ENCODE measurements at regions not wholly inside any gene's neighbourhood (a gene's known extent, or its start where the extent isn't known, plus 50 kb on each side); places are given as distances from the start of the nearest gene placed in this dataset.

- intact Hi-C loops (cut with micrococcal nuclease) = no loop called here
- no peak for FAIRE-seq
- H3K4me2 ChIP-seq (ENCODE audit: insufficient read depth, low read length) = no peak overlapping the region
- H3K27ac ChIP-seq (ENCODE audit: extremely low read depth, low read depth, low read length) = no peak overlapping the region
- H3K4me3 ChIP-seq = no peak overlapping the region
- no peaks in the 10 kb centered on the region for H3K27me3 ChIP-seq (ENCODE audit: control insufficient read depth in 2 of 2, insufficient read depth in 2 of 2, low read length in 2 of 2)
- no TSS peak for BruUV-seq (replicated peaks)
- no peak overlapping the region for H3K9ac ChIP-seq (ENCODE audit: insufficient read depth in 1 of 2, low read depth in 2 of 2, low read length in 2 of 2)
- no peaks in the 10 kb centered on the region for H3K36me3 ChIP-seq (ENCODE audit: control insufficient read depth, insufficient read depth, low read length)
- no peak for DNase-seq (ENCODE audit: extremely low read depth in 1 of 4, low spot score in 3 of 4)
- no peaks in the 10 kb centered on the region for H3K9me1 ChIP-seq (ENCODE audit: control insufficient read depth, insufficient read depth, low read length)
- POLR2A ChIA-PET = no interaction called here
- 41% methylated on average over 4 of the region's 4 CpGs for WGBS (ENCODE audit: insufficient coverage, low coverage, missing lambda C conversion rate)
- peak overlapping the region; percentile 16 for H2AFZ ChIP-seq (ENCODE audit: low read depth, low read length)
- no peaks in the 10 kb centered on the region for H3K79me2 ChIP-seq (ENCODE audit: control insufficient read depth, insufficient read depth, low read length)
- in situ Hi-C loops (cut with MboI) = no loop called here
- ATAC-seq = no peak
- H3K9me3 ChIP-seq (replicated peaks; ENCODE audit: control insufficient read depth, insufficient read depth, low read depth, low read length) = peaks cover 4% of the 10 kb centered on the region; the same call in 1 of the 2 replicates
- CTCF ChIA-PET (ENCODE audit: low intra/inter-chr PET ratio) = no interaction called here
- H3K4me1 ChIP-seq (replicated peaks in 1 of 2; ENCODE audit: control insufficient read depth in 2 of 2, insufficient read depth in 2 of 2, low read length in 2 of 2) = peaks cover 0 to 4% of the 10 kb centered on the region in 2 experiments; a peak in 2 of 5 replicates
- no peaks in the 10 kb centered on the region for H4K20me1 ChIP-seq (replicated peaks; ENCODE audit: control insufficient read depth, insufficient read depth, low read length)
- TF ChIP-seq MAFF (IDR thresholded peaks at IDR 0.05; ENCODE audit: low read length) (no peak), RFX5 (IDR thresholded peaks at IDR 0.05; ENCODE audit: low read depth, low read length) (no peak), ZNF282 (CRISPR knock-in tag; IDR thresholded peaks at IDR 0.05) (no peak), NFIC (IDR thresholded peaks at IDR 0.05) (peak; percentile 84), ARHGAP35 (IDR thresholded peaks at IDR 0.05; ENCODE audit: partially characterized antibody) (no peak), FOXJ2 (tag; IDR thresholded peaks at IDR 0.05) (0 out of 2 replicates have a peak, but pooled peaks have one; percentile 23), ZNF324 (CRISPR knock-in tag; IDR thresholded peaks at IDR 0.05) (no peak), PURB (CRISPR knock-in tag; IDR thresholded peaks at IDR 0.05; ENCODE audit: low read depth) (no peak), NFE2 (IDR thresholded peaks at IDR 0.05; ENCODE audit: low read depth) (no peak), NR2C1 (IDR thresholded peaks at IDR 0.05) (no peak), NR2C1 (tag; IDR thresholded peaks at IDR 0.05) (no peak), ZNF184 (CRISPR knock-in tag; IDR thresholded peaks at IDR 0.05) (no peak), LEF1 (IDR thresholded peaks at IDR 0.05) (no peak), FOXK2 (conservative IDR thresholded peaks at IDR 0.05 in 1 of 2, IDR thresholded peaks at IDR 0.05 in 1 of 2; ENCODE audit: low read depth in 2 of 2) (0 out of 4 replicates have a peak, but pooled peaks of 1 of the 2 experiments have one; percentile 34), TAF1 (IDR thresholded peaks at IDR 0.05; ENCODE audit: control insufficient read depth, extremely low read depth, insufficient read depth, low read length, severe bottlenecking) (no peak), NCOA4 (IDR thresholded peaks at IDR 0.05; ENCODE audit: partially characterized antibody) (no peak)
- TF ChIP-seq, protein P1, sequence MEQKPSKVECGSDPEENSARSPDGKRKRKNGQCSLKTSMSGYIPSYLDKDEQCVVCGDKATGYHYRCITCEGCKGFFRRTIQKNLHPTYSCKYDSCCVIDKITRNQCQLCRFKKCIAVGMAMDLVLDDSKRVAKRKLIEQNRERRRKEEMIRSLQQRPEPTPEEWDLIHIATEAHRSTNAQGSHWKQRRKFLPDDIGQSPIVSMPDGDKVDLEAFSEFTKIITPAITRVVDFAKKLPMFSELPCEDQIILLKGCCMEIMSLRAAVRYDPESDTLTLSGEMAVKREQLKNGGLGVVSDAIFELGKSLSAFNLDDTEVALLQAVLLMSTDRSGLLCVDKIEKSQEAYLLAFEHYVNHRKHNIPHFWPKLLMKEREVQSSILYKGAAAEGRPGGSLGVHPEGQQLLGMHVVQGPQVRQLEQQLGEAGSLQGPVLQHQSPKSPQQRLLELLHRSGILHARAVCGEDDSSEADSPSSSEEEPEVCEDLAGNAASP (IDR thresholded peaks at IDR 0.05) = no peak
- TF ChIP-seq, protein P2, sequence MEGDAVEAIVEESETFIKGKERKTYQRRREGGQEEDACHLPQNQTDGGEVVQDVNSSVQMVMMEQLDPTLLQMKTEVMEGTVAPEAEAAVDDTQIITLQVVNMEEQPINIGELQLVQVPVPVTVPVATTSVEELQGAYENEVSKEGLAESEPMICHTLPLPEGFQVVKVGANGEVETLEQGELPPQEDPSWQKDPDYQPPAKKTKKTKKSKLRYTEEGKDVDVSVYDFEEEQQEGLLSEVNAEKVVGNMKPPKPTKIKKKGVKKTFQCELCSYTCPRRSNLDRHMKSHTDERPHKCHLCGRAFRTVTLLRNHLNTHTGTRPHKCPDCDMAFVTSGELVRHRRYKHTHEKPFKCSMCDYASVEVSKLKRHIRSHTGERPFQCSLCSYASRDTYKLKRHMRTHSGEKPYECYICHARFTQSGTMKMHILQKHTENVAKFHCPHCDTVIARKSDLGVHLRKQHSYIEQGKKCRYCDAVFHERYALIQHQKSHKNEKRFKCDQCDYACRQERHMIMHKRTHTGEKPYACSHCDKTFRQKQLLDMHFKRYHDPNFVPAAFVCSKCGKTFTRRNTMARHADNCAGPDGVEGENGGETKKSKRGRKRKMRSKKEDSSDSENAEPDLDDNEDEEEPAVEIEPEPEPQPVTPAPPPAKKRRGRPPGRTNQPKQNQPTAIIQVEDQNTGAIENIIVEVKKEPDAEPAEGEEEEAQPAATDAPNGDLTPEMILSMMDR (IDR thresholded peaks at IDR 0.05 in 2 of 3, conservative IDR thresholded peaks at IDR 0.05 in 1 of 3; ENCODE audit: insufficient read depth in 2 of 3, low read depth in 1 of 3, low read length in 3 of 3) = no peak
- TF ChIP-seq, protein P3, sequence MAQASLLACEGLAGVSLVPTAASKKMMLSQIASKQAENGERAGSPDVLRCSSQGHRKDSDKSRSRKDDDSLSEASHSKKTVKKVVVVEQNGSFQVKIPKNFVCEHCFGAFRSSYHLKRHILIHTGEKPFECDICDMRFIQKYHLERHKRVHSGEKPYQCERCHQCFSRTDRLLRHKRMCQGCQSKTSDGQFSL (CRISPR knock-in tag; IDR thresholded peaks at IDR 0.05) = no peak
- TF ChIP-seq, protein P3 (tag; IDR thresholded peaks at IDR 0.05) = no peak
Observed at GRCh38 chr11:97739932-97740800, 1280.6 kb upstream of the CNTN5 start.

All from K562 (cell line).